SK-N-SH (cell line): ENCODE measurements at regions not wholly inside any gene's neighbourhood (a gene's known extent, or its start where the extent isn't known, plus 50 kb on each side); places are given as distances from the start of the nearest gene placed in this dataset.

Experiments used
- CTCF ChIA-PET: fragments of 300-600, 350-600 bp; formaldehyde crosslinking; extraction: SDS; loops from one replicate; lab custom pipeline; 2021; lab: Yijun Ruan, JAX
- POLR2A ChIA-PET: fragments of 350-600 bp; sonication (Branson Sonifier 250); formaldehyde crosslinking; extraction: SDS; loops from one replicate; lab custom pipeline; 2020; ENCODE audit warnings: antibody characterized with exemption, inconsistent platforms; lab: Yijun Ruan, JAX
- DNase-seq: peaks from one replicate; pipeline ENCODE4 v3.0.0; 2012
- H2AFZ ChIP-seq: fragments of 200-600 bp; sonication (generic); 2 replicates; pipeline ENCODE4 v1.8.1; 2016; ENCODE audit warnings: antibody characterized with exemption, mild to moderate bottlenecking, low read depth
- H3F3A ChIP-seq: fragments of 200-600 bp; sonication (generic); replicated peaks from 2 replicates; pipeline ENCODE3; 2016; ENCODE audit warnings: antibody characterized with exemption, mild to moderate bottlenecking; ENCODE audit not compliant: insufficient read depth
- H3K27ac ChIP-seq, 2 experiments: fragments of 200-500 bp in 1 of 2; fragments of 200-600 bp in 1 of 2; sonication (Bioruptor generic) in 1 of 2; sonication (generic), shearing (Covaris generic) in 1 of 2; 2 replicates each; pipeline versions ENCODE4 v1.5.1 to v1.6.1; 2014 to 2016; ENCODE audit warnings: low read depth in 2 of 2, inconsistent platforms in 1 of 2, low read length in 1 of 2, mild to moderate bottlenecking in 1 of 2, mixed read lengths in 1 of 2
- H3K27me3 ChIP-seq: fragments of 200-600 bp; sonication (generic), shearing (Covaris generic); 2 replicates; pipeline ENCODE4 v1.6.1; 2016; ENCODE audit warnings: mixed run types; ENCODE audit not compliant: insufficient read depth
- H3K36me3 ChIP-seq, 2 experiments: fragments of 200-500 bp in 1 of 2; fragments of 200-600 bp in 1 of 2; sonication (Bioruptor generic) in 1 of 2; sonication (generic) in 1 of 2; replicated peaks in 1 of 2; 2 replicates each; pipeline versions ENCODE3 to v1.5.1; 2014 to 2016; ENCODE audit warnings: low read length in 1 of 2, mild to moderate bottlenecking in 1 of 2; ENCODE audit not compliant: insufficient read depth in 2 of 2, control insufficient read depth in 1 of 2
- H3K4me1 ChIP-seq, 2 experiments: fragments of 200-500 bp in 1 of 2; fragments of 200-600 bp in 1 of 2; sonication (Bioruptor generic) in 1 of 2; sonication (generic), shearing (Covaris generic) in 1 of 2; 2 replicates each; pipeline versions ENCODE4 v1.5.1 to v1.6.1; 2014 to 2016; ENCODE audit warnings: low read depth in 1 of 2, low read length in 1 of 2, mixed run types in 1 of 2; ENCODE audit not compliant: insufficient read depth in 2 of 2, control insufficient read depth in 1 of 2
- H3K4me2 ChIP-seq: fragments of 200-600 bp; sonication (generic), shearing (Covaris generic); 2 replicates; pipeline ENCODE4 v1.6.1; 2017; ENCODE audit warnings: mixed run types
- H3K4me3 ChIP-seq, 2 experiments: fragments of 200-500 bp in 1 of 2; fragments of 200-600 bp in 1 of 2; sonication (Bioruptor generic) in 1 of 2; sonication (generic), shearing (Covaris generic) in 1 of 2; 2 replicates each; pipeline versions ENCODE4 v1.5.1 to v1.8.1; 2014 to 2016; ENCODE audit warnings: low read depth in 2 of 2, inconsistent platforms in 1 of 2, low read length in 1 of 2, mild to moderate bottlenecking in 1 of 2, mixed read lengths in 1 of 2, moderate library complexity in 1 of 2
- H3K79me2 ChIP-seq: fragments of 200-600 bp; sonication (generic); 2 replicates; pipeline ENCODE4 v1.8.1; 2017; ENCODE audit warnings: mild to moderate bottlenecking; ENCODE audit not compliant: insufficient read depth
- H3K9ac ChIP-seq: fragments of 200-600 bp; sonication (generic); 2 replicates; pipeline ENCODE4 v1.6.1; 2017; ENCODE audit warnings: mixed run types
- H3K9me2 ChIP-seq: fragments of 200-600 bp; sonication (generic); 2 replicates; pipeline ENCODE4 v1.6.1; 2017; ENCODE audit warnings: mixed run types
- H3K9me3 ChIP-seq: fragments of 200-600 bp; sonication (generic); 2 replicates; pipeline ENCODE4 v1.6.1; 2017; ENCODE audit warnings: mixed run types, mild to moderate bottlenecking, moderate library complexity
- H4K20me1 ChIP-seq: fragments of 200-600 bp; sonication (generic); 2 replicates; pipeline ENCODE4 v1.6.1; 2017; ENCODE audit warnings: mild to moderate bottlenecking, mixed run types; ENCODE audit not compliant: insufficient read depth
- CHD2 ChIP-seq: fragments of 150-350 bp; IDR thresholded peaks from 2 replicates; pipeline ENCODE4 v1.6.1; 2018; ENCODE audit warnings: low read length; ENCODE audit not compliant: partially characterized antibody
- FOSL2 ChIP-seq: IDR thresholded peaks from 2 replicates; pipeline ENCODE4 v1.4.0; 2012; ENCODE audit warnings: low read depth, mild to moderate bottlenecking, moderate library complexity, borderline replicate concordance
- FOXJ3 ChIP-seq: sonication (generic); formaldehyde crosslinking; IDR thresholded peaks from 2 replicates; pipeline ENCODE4 v1.5.1; 2020; ENCODE audit warnings: mild to moderate bottlenecking, missing genetic modification reagents
- FOXM1 ChIP-seq: IDR thresholded peaks from 2 replicates; pipeline ENCODE4 v1.4.0; 2012; ENCODE audit warnings: low read depth, mild to moderate bottlenecking
- GABPA ChIP-seq: IDR thresholded peaks from 2 replicates; pipeline ENCODE4 v1.4.0; 2012; ENCODE audit warnings: low read depth, mild to moderate bottlenecking
- JUND ChIP-seq: IDR thresholded peaks from 2 replicates; pipeline ENCODE4 v1.4.0; 2012
- POLR2AphosphoS5 ChIP-seq: IDR thresholded peaks from 2 replicates; pipeline ENCODE4 v1.6.1; 2012; ENCODE audit warnings: low read depth, low read length
- RAD21 ChIP-seq: IDR thresholded peaks from 2 replicates; pipeline ENCODE4 v1.6.1; 2012; ENCODE audit warnings: mild to moderate bottlenecking, low read length
- RXRA ChIP-seq: IDR thresholded peaks from 2 replicates; pipeline ENCODE4 v1.4.0; 2012; ENCODE audit warnings: low read depth, mild to moderate bottlenecking, borderline replicate concordance
- SMC3 ChIP-seq: IDR thresholded peaks from 2 replicates; pipeline ENCODE4 v1.6.1; 2012; ENCODE audit warnings: low read depth, low read length, improper control_type of control experiment
- TAF1 ChIP-seq: IDR thresholded peaks from 2 replicates; pipeline ENCODE4 v1.6.1; 2012; ENCODE audit warnings: low read depth, mild to moderate bottlenecking, low read length, moderate library complexity, borderline replicate concordance
- WGBS: methylation state at CpG from one replicate; pipeline ENCODE4 v1.1.6; 2017; ENCODE audit warnings: low lambda C conversion rate; 5-methylcytosine and 5-hydroxymethylcytosine counted together
- TF ChIP-seq, protein P1 (sequence below): IDR thresholded peaks from 2 replicates; pipeline ENCODE4 v1.4.0; 2012; ENCODE audit warnings: low read depth, borderline replicate concordance
- TF ChIP-seq, protein P2 (sequence below): fragments of 150-350 bp; IDR thresholded peaks from 2 replicates; pipeline ENCODE4 v1.6.1; 2017; ENCODE audit warnings: antibody characterized with exemption, low read length, low read depth, borderline replicate concordance
- TF ChIP-seq, protein P3 (sequence below): fragments of 150-350 bp; IDR thresholded peaks from 2 replicates; pipeline ENCODE4 v1.6.1; 2016; ENCODE audit warnings: mild to moderate bottlenecking, low read depth, low read length
- TF ChIP-seq, protein P4 (sequence below): IDR thresholded peaks from 2 replicates; pipeline ENCODE4; 2012
- TF ChIP-seq, protein P5 (sequence below): IDR thresholded peaks from 2 replicates; pipeline ENCODE4 v1.4.0; 2012; ENCODE audit warnings: low read depth
- TF ChIP-seq, protein P6 (sequence below): IDR thresholded peaks from 2 replicates; pipeline ENCODE4 v1.6.1; 2012; ENCODE audit warnings: mild to moderate bottlenecking, low read depth, low read length, moderate library complexity

DNA sequence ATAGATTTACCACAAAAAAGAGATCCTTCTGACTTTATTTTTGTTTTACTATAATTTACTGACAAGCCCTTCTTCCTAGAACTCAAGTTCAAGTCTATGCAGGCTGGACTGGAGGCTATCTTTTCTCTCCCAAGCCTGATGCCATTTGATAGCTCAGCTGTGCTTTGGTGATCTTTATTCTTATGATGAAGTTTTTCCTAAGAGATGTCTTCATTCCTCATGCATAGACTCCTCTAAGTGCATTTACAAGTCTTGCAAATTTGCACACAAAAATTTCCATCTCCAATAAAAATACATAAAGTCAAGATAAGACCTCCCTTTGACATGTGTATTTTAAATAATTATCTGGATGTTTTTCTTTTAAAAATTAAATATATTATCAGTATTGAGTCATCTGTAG lies 167.4 kb upstream of the ETAA1 start:
- no peak overlapping the region for H3K4me3 ChIP-seq
- H3K27ac ChIP-seq = no peak overlapping the region
- POLR2A ChIA-PET = no interaction called here
- H3K4me2 ChIP-seq = no peak overlapping the region
- CTCF ChIA-PET = no interaction called here
- no peaks in the 10 kb centered on the region for H3K79me2 ChIP-seq
- no peaks in the 10 kb centered on the region for H3F3A ChIP-seq
- no peak for DNase-seq
- no peak overlapping the region for H2AFZ ChIP-seq
- no peak overlapping the region for H3K9ac ChIP-seq
- no peaks in the 10 kb centered on the region for H3K36me3 ChIP-seq
- TF ChIP-seq, protein P1, sequence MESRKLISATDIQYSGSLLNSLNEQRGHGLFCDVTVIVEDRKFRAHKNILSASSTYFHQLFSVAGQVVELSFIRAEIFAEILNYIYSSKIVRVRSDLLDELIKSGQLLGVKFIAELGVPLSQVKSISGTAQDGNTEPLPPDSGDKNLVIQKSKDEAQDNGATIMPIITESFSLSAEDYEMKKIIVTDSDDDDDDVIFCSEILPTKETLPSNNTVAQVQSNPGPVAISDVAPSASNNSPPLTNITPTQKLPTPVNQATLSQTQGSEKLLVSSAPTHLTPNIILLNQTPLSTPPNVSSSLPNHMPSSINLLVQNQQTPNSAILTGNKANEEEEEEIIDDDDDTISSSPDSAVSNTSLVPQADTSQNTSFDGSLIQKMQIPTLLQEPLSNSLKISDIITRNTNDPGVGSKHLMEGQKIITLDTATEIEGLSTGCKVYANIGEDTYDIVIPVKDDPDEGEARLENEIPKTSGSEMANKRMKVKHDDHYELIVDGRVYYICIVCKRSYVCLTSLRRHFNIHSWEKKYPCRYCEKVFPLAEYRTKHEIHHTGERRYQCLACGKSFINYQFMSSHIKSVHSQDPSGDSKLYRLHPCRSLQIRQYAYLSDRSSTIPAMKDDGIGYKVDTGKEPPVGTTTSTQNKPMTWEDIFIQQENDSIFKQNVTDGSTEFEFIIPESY = no peak
- TF ChIP-seq GABPA = no peak
- TF ChIP-seq FOSL2 = no peak
- TF ChIP-seq, protein P2, sequence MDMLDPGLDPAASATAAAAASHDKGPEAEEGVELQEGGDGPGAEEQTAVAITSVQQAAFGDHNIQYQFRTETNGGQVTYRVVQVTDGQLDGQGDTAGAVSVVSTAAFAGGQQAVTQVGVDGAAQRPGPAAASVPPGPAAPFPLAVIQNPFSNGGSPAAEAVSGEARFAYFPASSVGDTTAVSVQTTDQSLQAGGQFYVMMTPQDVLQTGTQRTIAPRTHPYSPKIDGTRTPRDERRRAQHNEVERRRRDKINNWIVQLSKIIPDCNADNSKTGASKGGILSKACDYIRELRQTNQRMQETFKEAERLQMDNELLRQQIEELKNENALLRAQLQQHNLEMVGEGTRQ = no peak
- no peaks in the 10 kb centered on the region for H3K9me2 ChIP-seq
- H3K27me3 ChIP-seq = no peaks in the 10 kb centered on the region
- no peaks in the 10 kb centered on the region for H3K9me3 ChIP-seq
- no peaks in the 10 kb centered on the region for H4K20me1 ChIP-seq
- no peaks in the 10 kb centered on the region for H3K4me1 ChIP-seq

DNA sequence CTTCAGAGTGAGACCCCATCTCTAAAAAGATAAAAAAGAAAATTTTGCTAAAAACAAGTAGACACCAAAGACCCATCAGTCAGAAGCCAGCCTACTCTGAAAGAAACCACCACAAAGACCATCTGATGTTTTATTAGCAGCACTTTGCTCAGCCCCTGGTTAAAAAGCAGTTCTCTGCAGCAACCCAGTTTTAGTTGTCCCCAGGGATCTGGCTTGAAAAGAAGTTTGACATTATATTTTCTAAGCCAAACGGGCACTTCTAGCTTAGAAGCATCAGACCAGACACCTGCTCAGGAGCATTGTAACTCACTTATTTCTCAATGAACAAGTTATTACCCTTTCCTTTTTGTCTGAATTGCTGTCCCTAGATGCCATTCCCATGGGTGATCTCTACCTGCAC lies 164.2 kb upstream of the ETAA1 start:
- H3K4me1 ChIP-seq = no peaks in the 10 kb centered on the region
- no peaks in the 10 kb centered on the region for H3K79me2 ChIP-seq
- POLR2A ChIA-PET = no interaction called here
- CTCF ChIA-PET = interaction anchor here (0.8 to 1.3 kb wide), 3 partner anchors 10 to 799 kb away, joined by 3 to 4 read pairs (median 4); partner anchors contain the start of gene MEIS1
- H3K9me3 ChIP-seq = no peaks in the 10 kb centered on the region
- H3K36me3 ChIP-seq = no peaks in the 10 kb centered on the region
- no peak overlapping the region for H3K4me3 ChIP-seq
- H3F3A ChIP-seq = no peaks in the 10 kb centered on the region
- H3K27me3 ChIP-seq = no peaks in the 10 kb centered on the region
- H3K9ac ChIP-seq = no peak overlapping the region
- H3K9me2 ChIP-seq = no peaks in the 10 kb centered on the region
- no peak overlapping the region for H3K4me2 ChIP-seq
- H3K27ac ChIP-seq = no peak overlapping the region
- no peak overlapping the region for H2AFZ ChIP-seq
- DNase-seq = no peak
- no peaks in the 10 kb centered on the region for H4K20me1 ChIP-seq
- 67% methylated on average over 1 of the region's 1 CpG for WGBS
- TF ChIP-seq FOXM1 (no peak), POLR2AphosphoS5 (no peak), JUND (no peak), TAF1 (no peak), SMC3 (no peak), FOXJ3 (no peak), CHD2 (no peak), RAD21 (no peak), RXRA (no peak)
- TF ChIP-seq, protein P3, sequence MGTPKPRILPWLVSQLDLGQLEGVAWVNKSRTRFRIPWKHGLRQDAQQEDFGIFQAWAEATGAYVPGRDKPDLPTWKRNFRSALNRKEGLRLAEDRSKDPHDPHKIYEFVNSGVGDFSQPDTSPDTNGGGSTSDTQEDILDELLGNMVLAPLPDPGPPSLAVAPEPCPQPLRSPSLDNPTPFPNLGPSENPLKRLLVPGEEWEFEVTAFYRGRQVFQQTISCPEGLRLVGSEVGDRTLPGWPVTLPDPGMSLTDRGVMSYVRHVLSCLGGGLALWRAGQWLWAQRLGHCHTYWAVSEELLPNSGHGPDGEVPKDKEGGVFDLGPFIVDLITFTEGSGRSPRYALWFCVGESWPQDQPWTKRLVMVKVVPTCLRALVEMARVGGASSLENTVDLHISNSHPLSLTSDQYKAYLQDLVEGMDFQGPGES = no peak
- TF ChIP-seq, protein P4, sequence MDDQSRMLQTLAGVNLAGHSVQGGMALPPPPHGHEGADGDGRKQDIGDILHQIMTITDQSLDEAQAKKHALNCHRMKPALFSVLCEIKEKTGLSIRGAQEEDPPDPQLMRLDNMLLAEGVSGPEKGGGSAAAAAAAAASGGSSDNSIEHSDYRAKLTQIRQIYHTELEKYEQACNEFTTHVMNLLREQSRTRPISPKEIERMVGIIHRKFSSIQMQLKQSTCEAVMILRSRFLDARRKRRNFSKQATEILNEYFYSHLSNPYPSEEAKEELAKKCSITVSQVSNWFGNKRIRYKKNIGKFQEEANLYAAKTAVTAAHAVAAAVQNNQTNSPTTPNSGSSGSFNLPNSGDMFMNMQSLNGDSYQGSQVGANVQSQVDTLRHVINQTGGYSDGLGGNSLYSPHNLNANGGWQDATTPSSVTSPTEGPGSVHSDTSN = no peak
- TF ChIP-seq, protein P5, sequence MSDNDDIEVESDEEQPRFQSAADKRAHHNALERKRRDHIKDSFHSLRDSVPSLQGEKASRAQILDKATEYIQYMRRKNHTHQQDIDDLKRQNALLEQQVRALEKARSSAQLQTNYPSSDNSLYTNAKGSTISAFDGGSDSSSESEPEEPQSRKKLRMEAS = no peak
- TF ChIP-seq, protein P6, sequence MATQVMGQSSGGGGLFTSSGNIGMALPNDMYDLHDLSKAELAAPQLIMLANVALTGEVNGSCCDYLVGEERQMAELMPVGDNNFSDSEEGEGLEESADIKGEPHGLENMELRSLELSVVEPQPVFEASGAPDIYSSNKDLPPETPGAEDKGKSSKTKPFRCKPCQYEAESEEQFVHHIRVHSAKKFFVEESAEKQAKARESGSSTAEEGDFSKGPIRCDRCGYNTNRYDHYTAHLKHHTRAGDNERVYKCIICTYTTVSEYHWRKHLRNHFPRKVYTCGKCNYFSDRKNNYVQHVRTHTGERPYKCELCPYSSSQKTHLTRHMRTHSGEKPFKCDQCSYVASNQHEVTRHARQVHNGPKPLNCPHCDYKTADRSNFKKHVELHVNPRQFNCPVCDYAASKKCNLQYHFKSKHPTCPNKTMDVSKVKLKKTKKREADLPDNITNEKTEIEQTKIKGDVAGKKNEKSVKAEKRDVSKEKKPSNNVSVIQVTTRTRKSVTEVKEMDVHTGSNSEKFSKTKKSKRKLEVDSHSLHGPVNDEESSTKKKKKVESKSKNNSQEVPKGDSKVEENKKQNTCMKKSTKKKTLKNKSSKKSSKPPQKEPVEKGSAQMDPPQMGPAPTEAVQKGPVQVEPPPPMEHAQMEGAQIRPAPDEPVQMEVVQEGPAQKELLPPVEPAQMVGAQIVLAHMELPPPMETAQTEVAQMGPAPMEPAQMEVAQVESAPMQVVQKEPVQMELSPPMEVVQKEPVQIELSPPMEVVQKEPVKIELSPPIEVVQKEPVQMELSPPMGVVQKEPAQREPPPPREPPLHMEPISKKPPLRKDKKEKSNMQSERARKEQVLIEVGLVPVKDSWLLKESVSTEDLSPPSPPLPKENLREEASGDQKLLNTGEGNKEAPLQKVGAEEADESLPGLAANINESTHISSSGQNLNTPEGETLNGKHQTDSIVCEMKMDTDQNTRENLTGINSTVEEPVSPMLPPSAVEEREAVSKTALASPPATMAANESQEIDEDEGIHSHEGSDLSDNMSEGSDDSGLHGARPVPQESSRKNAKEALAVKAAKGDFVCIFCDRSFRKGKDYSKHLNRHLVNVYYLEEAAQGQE = no peak
- TF ChIP-seq, protein P1 = no peak
